Activated CD8-positive, alpha-beta memory T cell treated with anti-CD3 and anti-CD28 coated beads for 24 hours (primary cell): ENCODE measurements at regions not wholly inside any gene's neighbourhood (a gene's known extent, or its start where the extent isn't known, plus 50 kb on each side); places are given as distances from the start of the nearest gene placed in this dataset.

Experiments used
- DNase-seq: peaks from one replicate; pipeline ENCODE4 v3.0.0-alpha.2; 2020

- no peak for DNase-seq
Measured at GRCh38 chr15:47502041-47502440, 215.3 kb upstream of the SEMA6D start.

DNA sequence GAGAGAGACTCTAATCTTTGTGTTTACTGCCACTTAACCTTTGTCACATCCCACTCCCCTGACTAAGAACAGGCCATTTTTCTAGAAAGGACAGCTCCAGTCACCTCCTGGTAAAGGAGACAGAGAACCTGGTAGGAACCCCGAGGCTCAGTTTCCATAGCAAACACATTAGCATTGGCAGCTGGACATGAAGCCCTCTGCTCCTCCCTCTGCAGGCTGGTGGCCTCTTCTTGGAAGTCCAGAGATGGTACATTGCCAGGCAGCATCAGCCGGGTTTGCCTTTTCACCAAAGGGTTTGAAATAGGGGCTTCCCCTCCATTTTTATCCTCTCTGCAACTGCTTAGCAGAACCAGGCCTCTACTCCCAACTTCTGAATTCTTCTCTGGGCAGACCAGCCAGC is 213.4 kb upstream of the SEMA6D start:
- no peak for DNase-seq

DNA sequence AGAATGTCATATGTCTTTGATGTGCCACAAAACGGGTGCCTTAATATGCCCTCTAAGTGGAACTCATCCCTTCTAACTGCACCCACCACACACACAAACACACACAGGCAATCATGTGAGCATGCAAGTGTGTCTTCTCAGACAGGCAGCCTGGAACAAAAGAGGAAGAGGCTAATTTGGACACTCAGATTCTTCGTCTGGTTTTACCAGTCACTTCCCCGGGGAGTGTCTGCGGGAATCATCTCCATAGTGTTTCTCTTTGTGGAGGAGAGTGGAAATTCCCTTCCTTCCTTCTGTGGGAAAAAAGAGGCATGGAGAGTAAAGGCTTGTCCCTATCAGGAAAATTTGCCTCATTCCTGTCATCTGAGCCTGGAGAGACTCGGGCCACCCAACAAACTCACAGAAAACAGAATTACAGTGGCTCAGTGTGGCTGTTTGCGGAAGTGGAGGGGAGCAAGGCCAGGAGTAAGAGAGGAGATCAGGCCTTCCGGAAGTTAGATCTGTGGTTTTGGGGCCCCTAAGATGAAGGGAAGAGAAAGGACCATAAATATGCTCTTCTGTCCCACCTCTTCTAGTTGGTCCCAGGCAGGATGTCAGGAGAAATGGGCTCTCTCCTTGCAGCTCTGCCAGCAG is 212.6 kb upstream of the SEMA6D start:
- no peak for DNase-seq

DNA sequence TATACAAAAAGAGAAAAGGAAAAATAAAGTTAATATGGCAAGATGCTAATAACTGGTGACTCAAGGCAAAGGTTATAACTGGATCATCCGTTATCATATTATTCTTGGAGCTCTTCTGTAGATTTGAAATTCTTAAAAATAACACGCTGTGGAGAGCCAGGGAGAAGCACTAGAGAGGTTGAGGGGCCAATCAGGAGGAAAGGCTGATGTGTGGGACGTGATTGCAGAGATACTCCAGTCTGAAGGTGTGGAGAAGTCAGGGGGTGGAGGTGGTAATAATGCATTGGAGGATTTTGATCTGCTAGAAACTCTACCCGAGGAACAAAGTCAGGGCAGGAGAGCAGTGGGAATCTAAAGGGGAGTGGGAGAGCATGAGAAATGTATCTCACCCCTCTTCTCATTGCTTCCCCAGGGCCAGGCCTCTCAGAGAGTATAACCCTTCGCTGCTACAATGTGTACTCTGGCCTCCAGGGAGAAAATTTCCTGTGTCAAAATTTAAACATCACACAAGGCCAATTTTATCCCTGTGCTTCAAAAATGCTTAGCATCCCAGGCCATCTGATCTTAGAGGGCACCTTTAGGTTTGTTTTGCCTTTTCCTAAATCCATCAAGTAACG is 211.5 kb upstream of the SEMA6D start:
- DNase-seq = no peak

- no peak for DNase-seq
Measured at GRCh38 chr15:47506329-47507100, 210.8 kb upstream of the SEMA6D start.

GRCh38 chr15:47507221-47507985 is 209.9 kb upstream of the SEMA6D start:
- no peak for DNase-seq

DNA sequence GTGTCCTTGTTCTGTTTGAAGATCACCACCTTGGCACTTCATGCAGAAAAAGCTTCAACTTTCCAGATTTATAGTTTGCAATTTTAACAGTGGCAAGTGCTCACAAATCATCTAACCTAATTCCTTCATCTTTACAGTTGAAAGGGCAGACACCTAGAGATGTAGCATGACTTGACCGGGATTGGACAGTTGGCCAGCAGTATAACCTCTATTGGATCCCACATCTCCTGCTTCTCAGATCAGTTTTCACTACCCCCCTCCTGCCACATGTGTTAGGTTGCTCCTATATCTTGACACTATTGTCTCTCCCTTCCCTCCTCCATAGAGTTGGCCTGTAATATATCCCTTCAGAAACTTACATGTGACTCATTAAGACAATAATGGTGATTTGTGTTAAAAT is 206.0 kb upstream of the SEMA6D start:
- DNase-seq = no peak

DNA sequence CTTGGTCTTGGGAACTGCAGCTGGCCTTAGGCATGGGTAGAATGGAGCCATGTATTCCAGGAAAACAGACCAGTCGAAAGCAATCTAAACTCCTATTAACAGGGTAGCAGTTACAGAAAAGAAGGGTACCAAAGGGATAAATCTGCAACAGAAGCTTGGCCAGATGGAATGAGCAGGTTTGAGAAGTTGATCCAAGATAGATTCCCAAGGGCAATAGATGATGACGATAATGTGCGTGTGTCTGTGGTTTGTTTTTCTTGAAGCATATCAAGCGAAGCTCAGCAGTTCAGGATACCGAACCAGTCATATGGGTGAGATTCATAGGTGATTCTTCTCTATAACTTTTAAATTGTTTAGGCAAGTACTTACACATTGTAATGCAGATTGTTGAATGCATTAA is 203.8 kb upstream of the SEMA6D start:
- DNase-seq = no peak

- DNase-seq = no peak
Measured at GRCh38 chr15:47514200-47514652, 203.1 kb upstream of the SEMA6D start.

- DNase-seq = no peak
Measured at GRCh38 chr15:47516558-47516957, 200.7 kb upstream of the SEMA6D start.

- DNase-seq = no peak
Measured at GRCh38 chr15:47516972-47517371, 200.3 kb upstream of the SEMA6D start.

DNA sequence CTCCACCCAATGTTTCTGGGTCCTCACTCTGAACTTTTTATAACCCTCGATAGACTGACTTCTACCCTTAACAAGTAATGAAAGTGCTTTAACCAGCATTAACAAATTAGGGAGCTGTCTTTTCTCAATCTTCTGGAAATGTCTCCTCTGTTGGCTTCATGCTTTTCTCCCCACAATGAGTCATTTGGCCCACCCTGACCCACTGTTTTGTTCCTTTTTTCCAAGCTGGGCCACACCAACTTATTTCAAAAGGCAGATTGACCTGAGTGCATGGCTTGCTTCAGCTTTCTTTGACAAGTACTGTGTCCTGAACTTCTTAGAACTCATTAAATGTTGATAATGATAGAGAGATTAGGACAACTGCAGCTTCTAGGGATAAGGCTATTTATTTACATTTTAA is 199.6 kb upstream of the SEMA6D start:
- DNase-seq = no peak

- DNase-seq = no peak
Measured at GRCh38 chr15:47523681-47524475, 193.4 kb upstream of the SEMA6D start.

- DNase-seq = no peak
Measured at GRCh38 chr15:47529241-47529640, 188.1 kb upstream of the SEMA6D start.

DNA sequence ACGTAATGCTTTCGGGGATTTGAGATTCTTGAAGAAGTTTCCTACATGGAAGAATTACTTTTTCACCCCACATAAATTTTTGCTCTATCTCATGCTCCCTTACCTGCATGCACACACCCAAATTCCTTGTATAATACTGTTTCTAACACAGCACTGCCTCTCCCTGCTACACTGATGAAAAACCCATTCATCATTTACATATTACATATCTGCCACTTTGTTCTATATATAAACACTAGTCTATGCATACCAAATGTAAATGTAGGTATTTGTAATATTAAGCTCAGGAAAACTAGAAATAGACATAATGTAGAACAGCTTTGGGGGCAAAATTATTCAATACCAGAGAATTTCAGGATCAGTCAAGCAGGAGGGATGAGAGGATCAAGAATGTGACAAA is 182.6 kb upstream of the SEMA6D start:
- no peak for DNase-seq

- DNase-seq = no peak
Measured at GRCh38 chr15:47541562-47541961, 175.7 kb upstream of the SEMA6D start.

DNA sequence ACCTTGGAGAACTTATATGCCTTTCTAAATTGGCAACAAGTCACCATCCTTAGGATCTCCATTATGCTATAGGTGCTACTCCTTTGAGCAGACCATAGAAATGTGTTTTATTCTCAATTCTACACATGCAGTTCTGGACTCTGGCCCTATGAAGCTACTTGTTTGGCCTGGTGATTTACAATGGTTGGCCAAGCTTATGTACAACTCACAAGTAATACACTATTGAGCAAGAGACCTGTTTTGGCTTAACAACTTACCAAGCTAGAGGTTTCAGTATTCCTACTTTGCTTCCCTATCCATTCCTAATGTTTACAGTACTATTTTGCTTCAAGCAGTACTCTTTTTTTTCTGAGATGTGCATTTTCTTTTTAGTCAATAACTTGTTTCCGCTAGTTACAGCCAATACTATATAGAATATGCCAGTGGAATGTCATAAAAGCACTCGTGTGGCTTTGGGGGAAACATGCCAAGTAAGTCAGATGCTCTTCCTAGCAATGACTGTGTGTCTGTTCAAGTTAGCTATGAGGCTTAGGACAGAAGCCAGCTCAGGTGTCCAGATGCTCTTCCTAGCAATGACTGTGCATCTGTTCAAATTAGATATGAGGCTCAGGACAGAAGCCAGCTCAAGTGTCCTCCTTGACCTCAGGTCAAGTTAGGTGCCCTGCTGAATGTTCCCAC is 174.9 kb upstream of the SEMA6D start:
- no peak for DNase-seq

DNA sequence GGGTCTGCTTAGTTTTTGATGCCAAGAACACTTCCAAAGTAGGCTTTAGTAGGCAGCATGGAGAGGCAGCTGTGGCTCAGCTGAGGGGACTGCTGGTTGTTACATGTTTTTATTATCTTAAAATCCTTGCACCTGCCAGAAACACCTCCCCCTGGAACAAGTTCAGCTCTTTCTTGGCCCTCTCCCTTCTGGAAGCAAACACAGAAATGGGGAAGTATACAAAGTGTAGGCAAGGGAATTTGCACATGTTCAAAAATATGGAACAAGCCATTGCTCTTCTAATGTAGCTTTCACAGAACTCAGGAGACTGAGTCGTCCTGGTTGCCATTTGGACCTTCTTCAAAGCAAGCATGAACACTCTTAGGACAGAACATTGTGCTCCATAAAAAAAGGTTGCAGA is 169.1 kb upstream of the SEMA6D start:
- no peak for DNase-seq

- no peak for DNase-seq
Measured at GRCh38 chr15:47548986-47549385, 168.3 kb upstream of the SEMA6D start.

GRCh38 chr15:47551079-47551478 is 166.2 kb upstream of the SEMA6D start:
- DNase-seq = no peak

GRCh38 chr15:47551546-47551945 is 165.8 kb upstream of the SEMA6D start:
- no peak for DNase-seq
